K562 (cell line): ENCODE measurements at regions not wholly inside any gene's neighbourhood (a gene's known extent, or its start where the extent isn't known, plus 50 kb on each side); places are given as distances from the start of the nearest gene placed in this dataset.

Experiments used
- ATAC-seq: fragments of 200-7000 bp; cut with Tn5 transposase; 3 replicates; pipeline ENCODE4 v1.9.1; 2020; ENCODE audit warnings: moderate library complexity
- BruUV-seq: library from RNA; stranded (reverse); fragments of 400-500 nt; replicated peaks from 2 replicates; lab custom pipeline; 2021; lab: Mats Ljungman, UMichigan
- CTCF ChIA-PET: fragments of 300-600 bp; formaldehyde crosslinking; extraction: SDS; loops from one replicate; lab custom pipeline; 2021; ENCODE audit warnings: low intra/inter-chr PET ratio; lab: Yijun Ruan, JAX
- POLR2A ChIA-PET: fragments of 300-600, 350-650 bp; sonication (Branson Sonifier 250); formaldehyde crosslinking; extraction: SDS; loops from one replicate; lab custom pipeline; 2021; ENCODE audit warnings: antibody characterized with exemption, inconsistent platforms; lab: Yijun Ruan, JAX
- DNase-seq, 4 experiments: peaks; one replicate each; pipeline versions ENCODE4 v3.0.0 to v3.0.0-alpha.2; 2011 to 2018; ENCODE audit warnings: low spot score in 3 of 4, mixed read lengths in 3 of 4; ENCODE audit errors: extremely low read depth in 1 of 4
- FAIRE-seq: peaks from 2 replicates; lab custom pipeline; 2011; peaks lifted over from hg19 to GRCh38; lab: Jason Lieb, UNC
- H2AFZ ChIP-seq: 2 replicates; pipeline ENCODE4 v1.6.0; 2011; ENCODE audit warnings: low read depth, low read length, control low read depth, inconsistent platforms
- H3K27ac ChIP-seq: fragments of 200-600 bp; 3 replicates; pipeline ENCODE4 v1.8.0; 2011; ENCODE audit warnings: low read depth, mild to moderate bottlenecking, control low read depth, inconsistent platforms, low read length, moderate library complexity, mixed read lengths; ENCODE audit errors: extremely low read depth
- H3K27me3 ChIP-seq, 2 experiments: fragments of 300-600 bp in 1 of 2; 2 replicates in 1 of 2; 3 replicates in 1 of 2; pipeline versions ENCODE4 v1.6.0 to v1.8.0; 2011; ENCODE audit warnings: inconsistent platforms in 2 of 2, low read length in 2 of 2, mild to moderate bottlenecking in 1 of 2, mixed read lengths in 1 of 2, moderate library complexity in 1 of 2; ENCODE audit not compliant: control insufficient read depth in 2 of 2, insufficient read depth in 2 of 2
- H3K36me3 ChIP-seq: fragments of 300-600 bp; 3 replicates; pipeline ENCODE4 v1.8.0; 2011; ENCODE audit warnings: mild to moderate bottlenecking, low read length, inconsistent platforms; ENCODE audit not compliant: control insufficient read depth, insufficient read depth
- H3K4me1 ChIP-seq, 2 experiments: fragments of 200-600 bp in 1 of 2; replicated peaks in 1 of 2; 2 replicates in 1 of 2; 3 replicates in 1 of 2; pipeline versions ENCODE4 v1.5.1 to v1.8.0; 2011; ENCODE audit warnings: inconsistent platforms in 2 of 2, low read length in 2 of 2, mild to moderate bottlenecking in 1 of 2, mixed read lengths in 1 of 2, moderate library complexity in 1 of 2; ENCODE audit not compliant: control insufficient read depth in 2 of 2, insufficient read depth in 2 of 2
- H3K4me2 ChIP-seq: 2 replicates; pipeline ENCODE4 v1.6.1; 2011; ENCODE audit warnings: low read length, control low read depth, inconsistent platforms, mixed read lengths; ENCODE audit not compliant: insufficient read depth
- H3K4me3 ChIP-seq: fragments of 200-600 bp; sonication (generic), shearing (Covaris generic); 2 replicates; pipeline ENCODE4 v1.5.1; 2016; ENCODE audit warnings: control low read depth, inconsistent platforms
- H3K79me2 ChIP-seq: fragments of 200-600 bp; 3 replicates; pipeline ENCODE4 v1.8.0; 2011; ENCODE audit warnings: low read length, inconsistent platforms; ENCODE audit not compliant: control insufficient read depth, insufficient read depth
- H3K9ac ChIP-seq, 2 experiments: 2 replicates each; pipeline versions ENCODE4 v1.6.0 to v1.6.1; 2011; ENCODE audit warnings: low read depth in 2 of 2, low read length in 2 of 2, control low read depth in 1 of 2, inconsistent platforms in 1 of 2, mild to moderate bottlenecking in 1 of 2, mixed read lengths in 1 of 2; ENCODE audit not compliant: insufficient read depth in 1 of 2
- H3K9me1 ChIP-seq: one replicate; pipeline ENCODE4 v1.6.0; 2011; ENCODE audit warnings: inconsistent platforms, mild to moderate bottlenecking, low read length, moderate library complexity; ENCODE audit not compliant: control insufficient read depth, insufficient read depth
- H3K9me3 ChIP-seq: replicated peaks from 2 replicates; pipeline ENCODE4 v1.5.1; 2011; ENCODE audit warnings: low read depth, low read length, inconsistent platforms; ENCODE audit not compliant: control insufficient read depth, insufficient read depth
- H4K20me1 ChIP-seq: replicated peaks from 2 replicates; pipeline ENCODE4 v1.6.1; 2011; ENCODE audit warnings: low read length, inconsistent platforms, mixed read lengths; ENCODE audit not compliant: control insufficient read depth, insufficient read depth
- CBX5 ChIP-seq: IDR thresholded peaks from 2 replicates; pipeline ENCODE4 v1.6.1; 2014; ENCODE audit warnings: low read depth, borderline replicate concordance
- ETV1 ChIP-seq: fragments of 450-650 bp; conservative IDR thresholded peaks from 2 replicates; pipeline ENCODE4 v1.6.1; 2016; ENCODE audit warnings: missing genetic modification characterization, control low read depth, low read depth, missing compliant biosample characterization
- GABPB2 ChIP-seq: fragments of 250-450 bp; sonication (Bioruptor Pico); conservative IDR thresholded peaks from 2 replicates; pipeline ENCODE4 v1.5.1; 2021; ENCODE audit warnings: mild to moderate bottlenecking
- LCOR ChIP-seq: sonication (generic); formaldehyde crosslinking; IDR thresholded peaks from 2 replicates; pipeline ENCODE4 v1.8.0; 2022; ENCODE audit warnings: mild to moderate bottlenecking, missing genetic modification reagents
- NRF1 ChIP-seq, 2 experiments: fragments of 450-650 bp; IDR thresholded peaks in 1 of 2; conservative IDR thresholded peaks in 1 of 2; 2 replicates each; pipeline ENCODE4 v1.6.1; 2014; ENCODE audit warnings: mild to moderate bottlenecking in 2 of 2
- ZBTB1 ChIP-seq: sonication (generic); formaldehyde crosslinking; IDR thresholded peaks from 2 replicates; pipeline ENCODE4 v1.8.1; 2023; ENCODE audit warnings: missing genetic modification reagents, low read depth, mild to moderate bottlenecking, borderline replicate concordance
- WGBS: fragments of 100-300 bp; shearing (Covaris generic); methylation state at CpG from one replicate; pipeline ENCODE4 v1.1.6; 2016; ENCODE audit warnings: low coverage, mixed read lengths; ENCODE audit not compliant: insufficient coverage; ENCODE audit errors: missing lambda C conversion rate; 5-methylcytosine and 5-hydroxymethylcytosine counted together
- in situ Hi-C: fragments of 300-500 bp; cut with MboI; formaldehyde crosslinking; loops from 4 replicates; pipeline ENCODE4 v1.15.0; 2018; ENCODE audit warnings: inconsistent platforms, mixed read lengths
- intact Hi-C: fragments of 100-400 bp; cut with micrococcal nuclease; formaldehyde crosslinking; loops from 2 replicates; pipeline ENCODE4 v1.14.2; 2022
- TF ChIP-seq, protein P1 (sequence below): fragments of 450-650 bp; IDR thresholded peaks from 2 replicates; pipeline ENCODE4 v1.6.1; 2016; ENCODE audit warnings: mild to moderate bottlenecking
- TF ChIP-seq, protein P2 (sequence below), 2 experiments: fragments of 450-650 bp; IDR thresholded peaks; 2 replicates each; pipeline ENCODE4 v1.6.1; 2016
- TF ChIP-seq, protein P3 (sequence below): conservative IDR thresholded peaks from 2 replicates; pipeline ENCODE4 v1.6.1; 2011; ENCODE audit warnings: low read depth, mild to moderate bottlenecking, low read length; ENCODE audit not compliant: control insufficient read depth
- TF ChIP-seq, protein P4 (sequence below): fragments of 450-650 bp; IDR thresholded peaks from 2 replicates; pipeline ENCODE4 v1.6.1; 2016
- TF ChIP-seq, protein P5 (sequence below), 2 experiments: fragments of 200-800 bp in 1 of 2; sonication (Bioruptor generic) in 1 of 2; sonication (generic) in 1 of 2; formaldehyde crosslinking in 1 of 2; IDR thresholded peaks in 1 of 2; conservative IDR thresholded peaks in 1 of 2; 2 replicates each; pipeline versions ENCODE4 v1.5.0 to v1.6.1; 2016 to 2020; ENCODE audit warnings: missing compliant biosample characterization in 1 of 2, missing genetic modification characterization in 1 of 2, missing genetic modification reagents in 1 of 2

DNA sequence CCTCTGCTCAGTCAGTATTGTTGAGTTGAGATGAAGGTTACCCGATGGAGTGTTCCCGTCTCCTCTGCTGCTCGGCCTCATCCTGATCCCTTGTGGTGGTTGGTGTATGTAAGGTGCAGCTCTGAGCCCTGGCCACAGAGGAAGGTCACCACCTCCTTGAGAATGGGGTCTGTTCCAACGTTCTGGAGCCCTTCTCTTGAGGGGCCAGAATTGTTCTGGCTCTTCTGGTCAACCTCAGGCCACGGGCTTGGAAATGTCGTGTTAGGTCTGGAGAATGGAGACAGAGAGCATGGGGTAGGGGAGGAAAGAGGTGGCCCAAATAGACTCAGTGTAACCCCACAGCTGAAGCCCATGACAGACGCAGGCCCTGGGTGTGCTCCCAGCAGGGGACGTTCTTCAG is 62.3 kb upstream of the ETV3 start:
- no peak for DNase-seq
- in situ Hi-C loops: loop anchor here (5.0 kb wide), 1 partner anchor 107 kb away; no protein-coding TSS in a partner anchor
- TF ChIP-seq, protein P1, sequence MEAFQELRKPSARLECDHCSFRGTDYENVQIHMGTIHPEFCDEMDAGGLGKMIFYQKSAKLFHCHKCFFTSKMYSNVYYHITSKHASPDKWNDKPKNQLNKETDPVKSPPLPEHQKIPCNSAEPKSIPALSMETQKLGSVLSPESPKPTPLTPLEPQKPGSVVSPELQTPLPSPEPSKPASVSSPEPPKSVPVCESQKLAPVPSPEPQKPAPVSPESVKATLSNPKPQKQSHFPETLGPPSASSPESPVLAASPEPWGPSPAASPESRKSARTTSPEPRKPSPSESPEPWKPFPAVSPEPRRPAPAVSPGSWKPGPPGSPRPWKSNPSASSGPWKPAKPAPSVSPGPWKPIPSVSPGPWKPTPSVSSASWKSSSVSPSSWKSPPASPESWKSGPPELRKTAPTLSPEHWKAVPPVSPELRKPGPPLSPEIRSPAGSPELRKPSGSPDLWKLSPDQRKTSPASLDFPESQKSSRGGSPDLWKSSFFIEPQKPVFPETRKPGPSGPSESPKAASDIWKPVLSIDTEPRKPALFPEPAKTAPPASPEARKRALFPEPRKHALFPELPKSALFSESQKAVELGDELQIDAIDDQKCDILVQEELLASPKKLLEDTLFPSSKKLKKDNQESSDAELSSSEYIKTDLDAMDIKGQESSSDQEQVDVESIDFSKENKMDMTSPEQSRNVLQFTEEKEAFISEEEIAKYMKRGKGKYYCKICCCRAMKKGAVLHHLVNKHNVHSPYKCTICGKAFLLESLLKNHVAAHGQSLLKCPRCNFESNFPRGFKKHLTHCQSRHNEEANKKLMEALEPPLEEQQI: no peak
- TF ChIP-seq GABPB2 (CRISPR knock-in tag): no peak
- TF ChIP-seq LCOR (CRISPR knock-in tag): no peak
- no peak for TF ChIP-seq CBX5
- TF ChIP-seq ZBTB1 (CRISPR knock-in tag): no peak
- TF ChIP-seq, protein P2, sequence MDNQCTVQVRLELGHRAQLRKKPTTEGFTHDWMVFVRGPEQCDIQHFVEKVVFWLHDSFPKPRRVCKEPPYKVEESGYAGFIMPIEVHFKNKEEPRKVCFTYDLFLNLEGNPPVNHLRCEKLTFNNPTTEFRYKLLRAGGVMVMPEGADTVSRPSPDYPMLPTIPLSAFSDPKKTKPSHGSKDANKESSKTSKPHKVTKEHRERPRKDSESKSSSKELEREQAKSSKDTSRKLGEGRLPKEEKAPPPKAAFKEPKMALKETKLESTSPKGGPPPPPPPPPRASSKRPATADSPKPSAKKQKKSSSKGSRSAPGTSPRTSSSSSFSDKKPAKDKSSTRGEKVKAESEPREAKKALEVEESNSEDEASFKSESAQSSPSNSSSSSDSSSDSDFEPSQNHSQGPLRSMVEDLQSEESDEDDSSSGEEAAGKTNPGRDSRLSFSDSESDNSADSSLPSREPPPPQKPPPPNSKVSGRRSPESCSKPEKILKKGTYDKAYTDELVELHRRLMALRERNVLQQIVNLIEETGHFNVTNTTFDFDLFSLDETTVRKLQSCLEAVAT (IDR thresholded peaks at IDR 0.05): no peak
- no peak for TF ChIP-seq ETV1
- TF ChIP-seq, protein P3, sequence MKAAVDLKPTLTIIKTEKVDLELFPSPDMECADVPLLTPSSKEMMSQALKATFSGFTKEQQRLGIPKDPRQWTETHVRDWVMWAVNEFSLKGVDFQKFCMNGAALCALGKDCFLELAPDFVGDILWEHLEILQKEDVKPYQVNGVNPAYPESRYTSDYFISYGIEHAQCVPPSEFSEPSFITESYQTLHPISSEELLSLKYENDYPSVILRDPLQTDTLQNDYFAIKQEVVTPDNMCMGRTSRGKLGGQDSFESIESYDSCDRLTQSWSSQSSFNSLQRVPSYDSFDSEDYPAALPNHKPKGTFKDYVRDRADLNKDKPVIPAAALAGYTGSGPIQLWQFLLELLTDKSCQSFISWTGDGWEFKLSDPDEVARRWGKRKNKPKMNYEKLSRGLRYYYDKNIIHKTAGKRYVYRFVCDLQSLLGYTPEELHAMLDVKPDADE: no peak
- TF ChIP-seq, protein P4, sequence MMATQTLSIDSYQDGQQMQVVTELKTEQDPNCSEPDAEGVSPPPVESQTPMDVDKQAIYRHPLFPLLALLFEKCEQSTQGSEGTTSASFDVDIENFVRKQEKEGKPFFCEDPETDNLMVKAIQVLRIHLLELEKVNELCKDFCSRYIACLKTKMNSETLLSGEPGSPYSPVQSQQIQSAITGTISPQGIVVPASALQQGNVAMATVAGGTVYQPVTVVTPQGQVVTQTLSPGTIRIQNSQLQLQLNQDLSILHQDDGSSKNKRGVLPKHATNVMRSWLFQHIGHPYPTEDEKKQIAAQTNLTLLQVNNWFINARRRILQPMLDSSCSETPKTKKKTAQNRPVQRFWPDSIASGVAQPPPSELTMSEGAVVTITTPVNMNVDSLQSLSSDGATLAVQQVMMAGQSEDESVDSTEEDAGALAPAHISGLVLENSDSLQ: no peak
- no peak for TF ChIP-seq NRF1 (conservative IDR thresholded peaks at IDR 0.05 in 1 of 2, IDR thresholded peaks at IDR 0.05 in 1 of 2)
- TF ChIP-seq, protein P5, sequence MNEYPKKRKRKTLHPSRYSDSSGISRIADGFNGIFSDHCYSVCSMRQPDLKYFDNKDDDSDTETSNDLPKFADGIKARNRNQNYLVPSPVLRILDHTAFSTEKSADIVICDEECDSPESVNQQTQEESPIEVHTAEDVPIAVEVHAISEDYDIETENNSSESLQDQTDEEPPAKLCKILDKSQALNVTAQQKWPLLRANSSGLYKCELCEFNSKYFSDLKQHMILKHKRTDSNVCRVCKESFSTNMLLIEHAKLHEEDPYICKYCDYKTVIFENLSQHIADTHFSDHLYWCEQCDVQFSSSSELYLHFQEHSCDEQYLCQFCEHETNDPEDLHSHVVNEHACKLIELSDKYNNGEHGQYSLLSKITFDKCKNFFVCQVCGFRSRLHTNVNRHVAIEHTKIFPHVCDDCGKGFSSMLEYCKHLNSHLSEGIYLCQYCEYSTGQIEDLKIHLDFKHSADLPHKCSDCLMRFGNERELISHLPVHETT (CRISPR knock-in tag; conservative IDR thresholded peaks at IDR 0.05 in 1 of 2, IDR thresholded peaks at IDR 0.05 in 1 of 2): no peak
- TF ChIP-seq, all 486 proteins: peak for 0
- intact Hi-C loops: no loop called here
- ChIA-PET CTCF (no interaction called here), POLR2A (no interaction called here)
- H3K79me2 ChIP-seq: no peaks in the 10 kb centered on the region
- no peak overlapping the region for H3K9ac ChIP-seq
- peaks cover 5 to 7% of the 10 kb centered on the region in 2 experiments; a peak in 2 of 5 replicates for H3K4me1 ChIP-seq
- ATAC-seq: no peak
- H3K36me3 ChIP-seq: no peaks in the 10 kb centered on the region
- peak overlapping the region; percentile 58; the same call in 1 of the 2 replicates for H2AFZ ChIP-seq
- 29% methylated on average over 8 of the region's 8 CpGs for WGBS
- H3K4me3 ChIP-seq: no peak overlapping the region
- H4K20me1 ChIP-seq: no peaks in the 10 kb centered on the region
- no peak for FAIRE-seq
- no TSS peak for BruUV-seq
- no peaks in the 10 kb centered on the region for H3K9me1 ChIP-seq
- H3K27ac ChIP-seq: no peak overlapping the region
- no peaks in the 10 kb centered on the region for H3K9me3 ChIP-seq
- no peak overlapping the region for H3K4me2 ChIP-seq
- peaks cover 0 to 4% of the 10 kb centered on the region in 2 experiments; a peak in 2 of 5 replicates for H3K27me3 ChIP-seq
